Mesenteric fat pad (tissue), 1 donor: ENCODE measurements at regions not wholly inside any gene's neighbourhood (a gene's known extent, or its start where the extent isn't known, plus 50 kb on each side); places are given as distances from the start of the nearest gene placed in this dataset.

Experiments
- DNase-seq: peaks from one replicate; pipeline ENCODE4 v3.0.0-alpha.2; 2020; ENCODE audit warnings: low spot score
- donor health status: DM: yes; HTN: yes; CAD: no.

DNA sequence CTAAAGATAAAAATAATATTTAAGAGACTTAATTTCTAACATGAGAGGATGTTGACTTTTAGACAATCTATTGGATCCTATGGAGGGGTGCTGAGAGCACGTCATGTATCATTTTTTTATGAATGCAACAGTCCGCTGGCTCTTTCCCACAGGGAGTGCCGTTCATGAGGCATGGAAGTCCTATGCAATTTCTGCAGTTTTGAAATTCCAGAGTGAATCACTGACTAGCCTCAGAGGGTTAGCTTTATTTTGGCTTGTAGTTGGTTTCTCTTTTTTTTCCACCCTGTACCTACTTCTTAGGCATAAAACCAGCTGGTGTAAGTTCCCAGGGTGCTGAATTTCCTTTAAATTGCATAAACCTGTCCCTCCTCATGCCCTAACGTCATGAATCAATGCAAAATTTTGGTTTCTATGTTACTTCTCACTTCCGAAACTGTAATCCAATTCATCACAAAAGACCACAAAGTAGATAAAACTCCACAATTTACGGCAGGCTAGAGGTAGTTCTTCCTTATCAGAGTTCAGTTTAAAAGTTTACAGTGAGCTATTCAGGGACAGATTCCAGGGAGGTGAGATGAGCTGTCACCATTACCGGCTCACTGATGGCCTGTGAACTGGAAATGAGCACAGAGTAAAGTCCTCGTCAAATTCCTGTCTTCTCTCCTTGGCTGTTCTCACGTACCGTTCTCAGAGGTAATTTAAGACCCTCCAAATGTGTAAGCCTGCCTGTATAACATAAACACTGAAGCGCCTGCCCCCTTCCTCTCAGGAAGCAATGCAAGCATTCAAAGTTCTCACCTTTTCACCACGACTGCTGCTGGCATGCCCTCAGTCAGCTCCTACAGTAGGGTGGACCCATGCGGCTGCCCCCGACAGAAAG lies 216.6 kb upstream of the SLC10A2 start:
- DNase-seq, result no peak

DNA sequence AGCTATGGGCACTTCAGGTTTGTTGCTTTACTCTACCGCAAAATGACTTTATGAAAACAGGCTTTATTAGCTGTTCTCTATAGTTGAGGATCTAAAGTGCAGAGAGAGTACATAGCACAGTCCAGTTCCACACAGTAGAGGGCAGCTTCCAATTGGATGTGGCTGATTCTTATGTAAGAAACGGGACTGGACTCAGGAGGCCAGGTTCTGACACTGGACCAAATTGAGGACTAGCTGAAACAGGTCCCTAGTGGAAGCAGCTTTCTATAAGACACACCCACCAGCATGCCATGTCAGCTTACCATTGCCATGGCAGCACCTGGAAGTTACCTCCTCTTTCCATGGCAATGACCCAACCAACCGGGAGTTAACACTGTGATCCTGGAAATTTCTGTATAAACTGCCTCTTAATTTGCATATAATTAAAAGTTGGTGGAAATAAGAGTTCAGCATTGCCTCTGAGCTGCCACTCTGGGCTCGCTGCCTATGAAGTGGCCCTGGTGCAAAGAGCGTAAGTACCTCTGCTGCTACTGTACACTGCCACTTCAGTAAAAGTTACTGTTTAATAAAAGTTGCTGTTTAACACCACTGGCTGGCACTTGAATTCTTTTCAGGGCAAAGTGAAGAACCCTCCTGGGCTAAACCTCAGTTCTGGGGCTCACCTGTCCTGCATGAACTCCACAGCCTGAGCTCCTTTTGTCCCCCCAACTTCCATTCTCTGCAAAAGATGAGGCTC lies 211.9 kb upstream of the SLC10A2 start:
- no peak for DNase-seq

DNA sequence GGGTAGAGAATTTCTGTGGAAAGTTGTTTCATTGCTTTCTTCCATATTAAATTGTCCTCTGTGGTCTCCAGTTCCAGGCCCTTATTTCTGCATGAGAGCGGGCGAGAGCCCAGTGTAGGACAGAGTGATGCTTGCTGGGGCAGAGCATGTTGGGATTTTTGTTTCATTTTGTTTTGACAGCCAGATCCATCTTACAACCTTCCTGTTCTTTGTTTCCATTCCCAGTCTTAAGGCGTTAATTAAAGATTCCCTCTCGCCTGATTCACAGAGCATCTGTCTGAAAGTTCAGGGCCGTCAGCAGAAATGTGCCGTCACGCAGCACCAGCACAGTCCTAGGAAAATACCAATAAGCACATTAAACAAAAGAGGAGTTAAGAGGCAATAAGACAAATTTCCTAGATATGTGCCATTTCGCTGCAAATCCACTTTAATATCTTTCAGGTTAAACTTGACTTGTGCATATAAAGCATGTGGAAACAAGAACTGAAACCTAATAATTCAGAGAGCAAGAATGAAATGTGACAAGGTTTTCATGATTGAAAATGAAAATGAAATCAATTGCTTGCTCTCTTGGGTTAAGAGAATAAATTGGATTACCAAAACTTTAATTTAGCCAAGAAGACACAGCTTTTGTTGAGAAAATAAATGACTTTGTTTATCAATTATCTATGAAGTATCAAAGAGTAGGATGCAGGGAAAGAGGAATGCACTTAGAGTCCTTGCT lies 210.7 kb upstream of the SLC10A2 start:
- DNase-seq, result no peak

DNA sequence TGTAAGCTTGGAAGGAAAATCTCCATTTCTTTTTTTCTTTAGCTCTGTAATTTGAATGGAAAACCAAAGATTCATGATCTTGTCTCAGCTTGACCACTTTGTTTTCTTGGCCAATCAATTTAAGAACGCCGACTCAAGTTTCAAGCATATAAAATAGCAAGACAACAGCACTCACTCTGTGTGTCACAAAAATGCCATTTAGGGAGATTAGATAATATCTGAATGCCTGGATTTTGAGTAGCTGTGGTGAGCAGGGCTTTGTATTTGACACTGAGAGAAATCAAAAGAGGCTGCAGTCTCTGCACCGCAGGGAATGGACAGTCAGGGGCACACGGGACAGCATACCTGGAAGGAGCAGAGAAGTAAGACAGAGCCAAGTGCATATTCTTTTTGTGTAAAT lies 209.5 kb upstream of the SLC10A2 start:
- DNase-seq, result no peak

DNA sequence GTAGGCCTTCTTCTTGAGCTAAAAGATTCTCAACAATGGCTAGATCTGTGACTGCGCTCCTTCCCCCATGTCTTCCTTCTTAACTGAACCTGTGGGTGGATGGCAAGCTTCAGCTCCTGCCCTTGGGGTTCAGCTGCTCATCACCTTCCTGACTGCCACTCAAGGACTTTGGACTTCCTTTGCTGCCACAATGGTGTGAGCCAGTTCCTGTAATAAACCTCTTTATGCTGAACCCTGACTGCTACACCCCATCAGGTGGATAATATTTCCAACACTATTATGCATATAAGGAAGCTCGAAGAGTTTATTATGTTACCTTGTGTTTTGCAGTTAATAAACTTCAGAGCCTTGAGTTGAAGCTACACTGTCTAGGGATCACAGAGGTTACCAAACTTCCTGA lies 208.9 kb upstream of the SLC10A2 start:
- DNase-seq, result no peak

DNA sequence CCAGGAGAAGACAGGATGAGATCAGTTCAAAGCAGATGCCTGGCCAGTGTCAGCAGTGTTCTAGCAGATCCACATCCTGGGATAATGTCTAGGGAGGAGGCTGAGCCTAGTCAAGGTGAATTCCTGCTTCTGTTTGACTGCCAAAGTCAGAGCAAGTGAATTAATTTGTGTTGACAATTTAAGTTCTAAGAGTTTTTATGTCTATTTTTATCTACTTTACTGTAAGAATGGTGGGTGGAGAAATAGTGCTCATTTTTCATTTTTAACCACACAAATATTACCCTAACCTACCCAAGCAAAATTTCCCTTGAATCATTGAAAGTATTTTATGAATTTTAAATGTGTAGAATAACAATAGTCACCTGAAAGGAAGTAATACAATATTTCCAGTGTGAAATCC lies 207.6 kb upstream of the SLC10A2 start:
- no peak for DNase-seq

DNA sequence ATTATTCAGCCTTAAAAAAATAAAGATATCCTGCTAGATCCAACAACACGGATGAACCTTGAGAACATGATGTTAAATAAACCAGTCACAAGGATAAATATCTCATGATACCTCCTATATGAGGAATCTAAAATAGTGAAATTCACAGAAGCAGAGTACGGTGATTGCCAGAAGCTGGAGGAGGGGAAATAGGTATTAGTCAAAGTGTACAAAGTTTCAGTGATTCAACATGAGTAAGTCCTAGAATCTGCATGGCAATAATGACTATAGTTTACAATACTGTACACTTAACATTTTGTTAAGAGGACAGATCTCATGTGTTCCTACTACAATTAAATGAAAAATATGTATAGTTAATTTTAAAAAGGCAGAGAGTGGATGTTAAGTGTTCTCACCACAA lies 206.6 kb upstream of the SLC10A2 start:
- DNase-seq, result no peak

DNA sequence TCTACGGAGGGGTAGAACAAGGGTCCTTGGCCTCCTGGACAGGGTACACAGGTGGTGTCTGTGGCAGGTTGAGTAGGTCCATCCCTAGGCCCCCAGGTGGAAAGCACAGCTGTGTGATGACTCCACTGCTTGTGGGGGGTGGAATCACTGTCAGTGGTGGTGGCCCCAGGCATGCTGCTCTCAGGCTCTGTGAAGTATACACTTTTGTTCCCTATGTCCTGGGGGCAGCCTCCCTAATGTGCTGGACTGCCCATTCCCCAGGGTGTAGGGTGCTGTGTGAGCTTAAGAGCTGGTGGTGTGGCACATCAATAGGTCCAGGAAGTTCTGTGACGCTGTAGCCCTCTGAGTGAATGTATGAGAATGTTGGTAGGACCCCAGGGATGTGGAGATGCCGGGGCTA lies 197.2 kb upstream of the SLC10A2 start:
- DNase-seq, result no peak

DNA sequence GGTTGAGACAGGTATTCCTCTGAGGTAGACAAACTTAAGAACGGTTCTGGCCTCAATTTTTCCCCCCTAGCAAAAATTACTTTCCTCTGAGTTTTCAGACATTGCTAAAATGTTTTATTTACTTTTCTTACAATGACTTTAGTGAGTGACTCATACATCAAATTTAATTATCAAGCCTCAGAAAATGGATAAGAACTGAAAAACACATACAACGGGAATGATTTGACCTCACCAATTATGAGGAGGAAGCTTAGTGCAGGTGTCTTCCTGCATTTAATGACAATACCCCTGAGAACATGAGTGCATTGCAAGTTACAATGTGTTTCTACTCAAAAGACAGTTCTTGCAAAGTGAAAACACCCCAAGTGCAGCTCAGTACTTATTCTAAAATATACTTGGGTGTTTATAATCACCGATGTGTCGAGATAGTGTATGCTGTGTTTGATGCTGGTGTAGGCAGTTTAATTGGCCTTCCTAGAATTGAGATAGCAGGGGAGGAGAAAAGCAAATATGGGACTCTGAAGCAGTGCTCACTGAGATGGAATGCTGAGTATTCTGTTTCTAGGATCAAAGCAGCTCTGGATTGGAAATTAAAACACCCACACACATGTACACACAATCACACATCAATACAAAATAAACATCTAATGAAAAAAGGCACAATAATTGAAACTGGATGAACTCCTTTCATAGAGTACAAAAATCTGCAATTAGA lies 189.5 kb upstream of the SLC10A2 start:
- no peak for DNase-seq

DNA sequence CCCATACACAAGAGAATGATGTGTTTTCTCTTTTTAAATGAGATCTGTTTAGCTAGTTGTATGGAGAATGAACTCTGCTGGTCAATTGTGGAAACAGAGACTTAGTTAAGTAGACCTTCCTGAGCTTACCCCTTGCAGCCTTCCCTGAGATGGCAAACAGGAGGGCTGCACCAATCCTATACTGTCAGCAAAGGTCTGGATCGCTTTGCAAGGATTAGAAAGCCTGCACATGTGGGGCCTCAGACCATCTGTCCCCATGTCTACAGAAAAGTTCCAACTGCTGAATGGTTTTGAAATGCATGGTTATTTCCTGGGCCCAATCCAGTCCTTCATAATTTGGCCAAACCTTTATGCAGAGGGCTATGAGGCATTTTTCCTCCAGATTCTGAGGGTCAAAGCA lies 183.9 kb upstream of the SLC10A2 start:
- DNase-seq, result no peak

DNA sequence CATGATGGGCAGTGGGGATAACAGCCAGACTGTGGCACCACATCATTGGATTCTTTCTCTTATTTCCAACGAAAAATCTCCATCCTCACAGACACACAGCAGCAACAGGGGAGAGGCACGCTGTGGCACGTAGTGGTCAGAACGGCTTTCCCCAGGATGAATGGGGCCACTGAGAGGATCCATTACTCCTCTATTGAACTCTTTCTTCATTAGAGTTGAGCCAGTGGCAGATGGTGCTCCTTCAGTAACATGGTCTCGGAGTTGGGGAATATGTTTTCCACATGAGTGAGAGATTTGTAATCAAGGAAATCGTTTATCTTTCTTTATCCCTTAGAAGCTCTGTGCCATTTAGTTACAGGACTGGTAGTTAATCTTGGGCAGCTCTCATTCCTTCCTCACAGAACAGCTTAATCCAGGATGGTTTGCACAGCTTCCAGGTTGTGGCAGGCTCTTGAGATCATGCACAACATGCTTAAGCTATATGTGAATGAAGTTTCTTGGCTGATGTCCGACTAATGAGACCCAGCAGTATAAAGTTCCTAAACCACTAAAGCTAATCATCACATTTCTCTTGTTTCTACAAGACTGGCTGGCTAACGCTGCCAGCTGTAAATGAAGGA lies 180.5 kb upstream of the SLC10A2 start:
- no peak for DNase-seq

DNA sequence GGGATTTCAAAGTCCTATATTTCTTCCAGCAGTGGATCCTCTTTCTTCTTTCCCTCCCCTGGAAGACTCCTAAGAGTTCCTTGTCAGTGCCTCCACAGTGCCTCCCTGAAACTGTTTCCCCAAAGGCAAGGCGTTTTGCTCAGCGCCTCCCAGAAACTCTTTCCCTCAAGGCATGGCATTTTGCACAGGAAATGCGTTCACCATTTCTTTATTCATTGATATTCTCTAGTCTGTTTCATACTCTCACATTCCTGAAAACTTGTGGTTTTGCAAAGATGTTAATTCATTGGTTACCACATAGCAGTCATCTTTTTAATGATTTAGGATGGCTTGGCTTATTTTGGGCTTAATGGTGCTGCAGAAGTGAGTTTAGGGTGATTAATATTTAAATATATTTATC lies 177.3 kb upstream of the SLC10A2 start:
- DNase-seq, result no peak

DNA sequence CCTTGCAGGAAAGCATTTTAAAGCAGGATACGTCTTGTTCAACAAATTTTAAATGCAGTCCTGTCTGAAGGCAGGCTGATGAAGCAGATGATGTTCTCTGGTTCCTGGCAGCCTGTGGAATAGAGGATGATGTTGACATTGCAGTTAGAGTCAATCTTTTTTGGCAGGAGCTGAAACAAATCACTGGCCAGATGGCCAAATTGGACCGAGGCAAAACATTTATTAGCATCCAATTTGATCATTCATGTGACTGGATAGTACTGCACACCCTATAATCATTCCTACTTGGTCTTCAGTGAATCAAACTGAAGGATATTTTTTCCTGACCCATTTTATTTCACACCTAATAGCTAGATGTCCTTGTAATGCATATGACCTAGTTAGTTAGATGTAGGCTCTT lies 172.2 kb upstream of the SLC10A2 start:
- no peak for DNase-seq

DNA sequence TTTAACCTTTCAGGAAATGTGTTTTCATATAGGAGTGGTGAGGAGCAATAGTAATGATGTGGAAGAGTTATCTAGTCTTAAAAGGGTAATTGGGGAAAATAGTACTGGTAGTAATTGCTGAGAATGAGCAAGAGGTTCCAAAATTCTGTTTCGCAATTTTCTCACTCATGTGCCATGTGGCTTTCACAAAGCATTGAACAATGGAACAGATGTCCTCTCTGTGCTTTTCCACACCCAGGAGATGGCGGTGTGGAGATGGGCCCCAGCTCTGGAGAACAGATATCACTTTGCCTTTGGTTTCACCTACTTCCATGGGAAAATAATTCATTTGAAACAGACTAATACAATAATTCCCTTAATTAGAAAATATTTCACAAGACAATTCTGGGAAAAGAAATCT lies 170.0 kb upstream of the SLC10A2 start:
- no peak for DNase-seq

DNA sequence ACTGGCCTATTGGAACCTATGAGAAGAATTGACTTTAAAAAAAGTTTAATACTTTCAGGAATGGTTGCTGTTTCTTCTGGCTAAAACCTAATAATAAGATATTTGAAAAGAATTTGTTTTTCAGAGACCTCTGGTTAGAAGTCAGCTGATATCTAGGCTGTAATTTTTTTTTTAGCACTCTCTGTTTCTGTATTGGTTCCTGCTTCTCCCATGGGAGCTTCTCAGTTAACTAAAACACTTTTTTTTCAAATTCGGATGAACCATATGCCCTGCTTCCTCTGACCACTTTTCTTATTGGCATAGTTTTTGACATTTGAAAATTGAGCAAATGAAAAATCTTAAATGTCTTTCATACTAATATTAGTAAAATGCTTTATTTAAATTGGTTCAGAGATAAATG lies 163.5 kb upstream of the SLC10A2 start:
- DNase-seq, result no peak

DNA sequence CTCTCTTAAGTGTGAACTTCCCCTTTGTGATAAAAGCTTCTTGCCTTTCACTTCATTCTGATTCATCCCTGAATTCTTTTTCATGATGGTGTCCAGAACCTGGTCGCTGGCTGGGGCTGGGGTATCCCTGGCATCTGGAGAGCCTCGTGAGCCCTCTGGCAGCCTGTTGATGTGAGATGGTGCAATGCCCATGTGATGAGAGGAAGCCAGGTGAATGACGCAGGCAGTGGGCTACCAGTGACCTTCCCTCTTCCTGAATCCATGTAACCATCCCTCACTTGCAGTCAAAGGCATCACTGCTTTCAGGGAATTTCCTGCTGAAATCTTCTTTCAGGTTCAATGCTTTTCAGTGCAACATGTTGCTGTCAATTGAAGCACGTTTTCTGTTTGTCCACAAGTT lies 158.6 kb upstream of the SLC10A2 start:
- DNase-seq, result no peak

DNA sequence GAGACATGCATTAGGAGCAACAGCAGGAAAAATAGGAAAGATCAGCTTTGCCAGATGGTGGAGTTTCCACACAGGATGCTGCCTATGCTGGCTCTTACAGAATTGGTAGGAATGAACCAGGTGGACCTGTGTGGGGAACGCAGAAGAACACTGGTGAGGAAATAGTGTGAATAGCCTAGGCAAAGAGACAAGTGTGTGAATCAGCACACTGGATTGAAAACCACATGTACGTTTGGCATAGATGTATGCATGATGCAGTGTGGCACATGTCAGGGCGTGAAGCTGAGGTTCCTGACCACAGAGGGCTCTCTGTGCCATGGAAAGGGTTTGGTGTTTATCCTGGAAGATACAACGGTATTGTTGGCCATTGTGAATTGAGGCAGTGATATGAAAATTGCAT lies 156.5 kb upstream of the SLC10A2 start:
- no peak for DNase-seq

DNA sequence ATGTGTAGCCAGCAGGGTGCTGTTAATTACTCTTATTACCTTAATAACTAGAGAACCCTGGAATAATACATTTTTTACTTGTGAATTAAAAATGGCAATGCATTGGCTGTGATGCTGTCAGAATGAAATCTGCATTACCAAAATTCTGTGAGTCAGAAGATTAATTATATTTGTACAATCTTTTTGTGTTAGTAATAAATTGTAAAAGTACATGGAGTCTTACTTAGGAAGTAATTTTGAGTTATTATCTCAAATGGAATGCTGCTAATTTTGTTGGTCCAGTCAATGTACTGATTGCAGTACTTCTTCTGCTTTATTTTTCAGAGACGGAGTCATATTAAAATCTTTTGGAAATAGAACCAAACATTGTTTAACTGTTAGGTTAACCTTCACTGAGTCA lies 152.0 kb upstream of the SLC10A2 start:
- DNase-seq, result no peak

DNA sequence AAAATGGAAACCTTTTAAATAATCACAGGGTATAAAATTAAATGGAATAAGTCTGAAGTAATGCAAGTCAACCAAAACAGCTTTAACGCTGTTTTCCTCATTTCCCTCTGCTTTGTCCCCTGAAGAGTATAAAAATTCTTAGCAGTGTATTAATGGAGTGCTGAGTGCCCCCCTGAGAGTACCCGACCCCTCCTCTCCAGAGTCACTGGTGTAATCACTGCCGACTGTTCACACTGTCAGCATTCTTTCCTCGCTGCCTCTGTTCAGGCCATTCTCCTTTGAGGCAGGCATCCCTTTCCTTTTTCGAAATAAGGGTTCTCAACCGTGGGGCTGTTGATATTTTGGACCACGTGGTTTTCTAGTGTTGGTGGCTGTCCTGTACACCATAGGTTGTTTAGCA lies 146.9 kb upstream of the SLC10A2 start:
- no peak for DNase-seq

DNA sequence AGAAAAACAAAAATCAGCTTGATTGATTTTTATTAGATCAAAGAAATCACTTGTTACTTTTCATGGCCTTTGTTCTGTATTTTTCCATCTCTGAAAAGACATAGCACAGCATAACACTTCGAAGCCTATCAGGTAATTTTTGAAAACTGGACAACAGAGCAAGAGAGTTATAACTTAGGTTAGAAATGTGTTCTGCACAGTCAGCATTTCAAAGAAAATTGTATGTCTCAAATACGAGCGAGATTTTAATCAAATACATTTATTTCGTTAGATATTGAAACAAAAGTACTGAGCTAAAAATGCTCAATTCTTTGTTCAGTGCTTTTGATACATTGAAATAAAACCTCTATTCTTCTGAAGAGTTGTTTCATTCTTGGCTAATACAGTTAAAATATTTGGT lies 144.1 kb upstream of the SLC10A2 start:
- no peak for DNase-seq

DNA sequence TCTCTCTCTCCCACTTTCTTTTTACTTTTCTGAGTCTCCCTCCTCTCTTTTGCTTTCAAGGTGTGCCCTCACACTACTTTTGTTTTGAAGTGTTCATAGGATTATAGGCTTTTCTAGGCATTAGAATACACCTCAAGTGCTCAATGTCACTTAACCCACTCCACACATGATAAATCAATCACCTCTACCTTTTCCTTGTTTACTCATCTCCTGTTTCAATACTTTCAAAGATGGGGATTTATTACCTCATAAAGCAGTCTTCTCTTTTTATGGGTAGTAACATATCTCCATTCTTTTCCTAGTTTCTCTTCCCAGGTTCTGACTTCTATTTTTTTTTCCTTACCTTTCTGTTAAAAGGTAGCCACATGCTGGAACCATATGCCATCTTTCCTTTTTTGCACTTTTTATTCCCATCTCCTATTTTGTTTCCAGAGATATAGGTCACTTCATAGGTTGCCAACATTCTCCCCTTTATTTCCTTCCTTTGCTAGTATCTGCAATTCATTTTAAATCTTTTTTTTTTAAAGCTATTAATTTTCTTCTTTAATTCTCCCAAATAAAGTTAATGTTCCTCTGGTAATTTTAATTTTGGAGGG lies 137.6 kb upstream of the SLC10A2 start:
- DNase-seq, result no peak
